ENCODE measurements at regions not wholly inside any gene's neighbourhood (a gene's known extent, or its start where the extent isn't known, plus 50 kb on each side); places are given as distances from the start of the nearest gene placed in this dataset.

DNA sequence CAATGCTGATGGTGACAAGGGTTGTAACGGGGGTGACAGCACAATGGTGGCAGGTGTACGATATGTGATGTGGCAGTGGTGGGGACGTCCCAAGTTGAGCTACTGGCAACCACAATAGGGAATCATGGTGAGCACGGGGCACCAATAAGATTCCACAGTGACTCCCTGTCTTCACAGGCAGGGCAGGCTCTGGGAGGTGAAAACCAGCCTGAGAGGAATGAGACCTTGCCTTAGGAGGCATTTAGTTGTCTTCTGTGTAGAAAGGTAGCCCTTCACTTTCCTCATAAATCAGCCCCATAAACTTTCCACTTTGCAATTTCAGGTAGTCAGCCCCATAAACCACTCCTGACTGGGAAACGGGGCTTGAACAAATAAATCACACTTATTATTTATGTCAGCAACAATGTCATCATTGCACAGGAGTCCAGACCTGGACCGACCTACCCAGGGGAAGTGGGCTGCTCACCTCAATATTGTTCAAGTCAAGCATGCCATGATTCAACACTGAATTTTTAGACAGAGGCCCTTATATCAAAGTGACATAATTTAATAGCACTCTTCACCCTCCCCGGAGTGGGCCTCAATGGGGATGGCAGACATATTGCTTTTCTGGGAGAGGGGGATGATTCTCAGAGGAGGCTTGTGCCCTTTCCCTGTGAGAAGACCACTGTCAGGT lies 150.8 kb downstream of the CDC5L start:
- no peak overlapping the region for H3K4me3 ChIP-seq (ENCODE audit: low read depth, low read length)
- TF ChIP-seq, protein P1, sequence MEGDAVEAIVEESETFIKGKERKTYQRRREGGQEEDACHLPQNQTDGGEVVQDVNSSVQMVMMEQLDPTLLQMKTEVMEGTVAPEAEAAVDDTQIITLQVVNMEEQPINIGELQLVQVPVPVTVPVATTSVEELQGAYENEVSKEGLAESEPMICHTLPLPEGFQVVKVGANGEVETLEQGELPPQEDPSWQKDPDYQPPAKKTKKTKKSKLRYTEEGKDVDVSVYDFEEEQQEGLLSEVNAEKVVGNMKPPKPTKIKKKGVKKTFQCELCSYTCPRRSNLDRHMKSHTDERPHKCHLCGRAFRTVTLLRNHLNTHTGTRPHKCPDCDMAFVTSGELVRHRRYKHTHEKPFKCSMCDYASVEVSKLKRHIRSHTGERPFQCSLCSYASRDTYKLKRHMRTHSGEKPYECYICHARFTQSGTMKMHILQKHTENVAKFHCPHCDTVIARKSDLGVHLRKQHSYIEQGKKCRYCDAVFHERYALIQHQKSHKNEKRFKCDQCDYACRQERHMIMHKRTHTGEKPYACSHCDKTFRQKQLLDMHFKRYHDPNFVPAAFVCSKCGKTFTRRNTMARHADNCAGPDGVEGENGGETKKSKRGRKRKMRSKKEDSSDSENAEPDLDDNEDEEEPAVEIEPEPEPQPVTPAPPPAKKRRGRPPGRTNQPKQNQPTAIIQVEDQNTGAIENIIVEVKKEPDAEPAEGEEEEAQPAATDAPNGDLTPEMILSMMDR (conservative IDR thresholded peaks at IDR 0.05; ENCODE audit: low read depth, low read length): no peak
- DNase-seq (ENCODE audit: low read depth): no peak

DNA sequence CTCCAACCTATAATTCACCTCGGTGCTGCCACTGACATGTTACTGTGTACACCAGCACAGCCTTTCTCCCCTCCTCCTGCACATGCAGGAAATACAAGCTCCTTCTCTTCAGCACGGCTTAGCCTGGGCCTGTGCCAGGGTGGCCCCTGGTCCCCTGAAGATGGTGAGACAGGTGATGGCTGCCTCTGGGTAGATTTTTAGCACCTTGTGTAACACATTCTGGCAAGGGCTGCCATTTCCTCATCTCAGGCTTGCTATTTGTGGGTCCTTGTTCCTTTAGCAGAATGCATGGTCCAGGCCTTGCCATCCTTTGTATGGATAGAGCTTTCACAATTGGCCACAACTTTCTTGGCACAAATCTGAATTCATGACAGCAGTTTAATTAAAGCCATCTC lies 151.3 kb downstream of the CDC5L start:
- DNase-seq (ENCODE audit: low read depth): no peak

DNA sequence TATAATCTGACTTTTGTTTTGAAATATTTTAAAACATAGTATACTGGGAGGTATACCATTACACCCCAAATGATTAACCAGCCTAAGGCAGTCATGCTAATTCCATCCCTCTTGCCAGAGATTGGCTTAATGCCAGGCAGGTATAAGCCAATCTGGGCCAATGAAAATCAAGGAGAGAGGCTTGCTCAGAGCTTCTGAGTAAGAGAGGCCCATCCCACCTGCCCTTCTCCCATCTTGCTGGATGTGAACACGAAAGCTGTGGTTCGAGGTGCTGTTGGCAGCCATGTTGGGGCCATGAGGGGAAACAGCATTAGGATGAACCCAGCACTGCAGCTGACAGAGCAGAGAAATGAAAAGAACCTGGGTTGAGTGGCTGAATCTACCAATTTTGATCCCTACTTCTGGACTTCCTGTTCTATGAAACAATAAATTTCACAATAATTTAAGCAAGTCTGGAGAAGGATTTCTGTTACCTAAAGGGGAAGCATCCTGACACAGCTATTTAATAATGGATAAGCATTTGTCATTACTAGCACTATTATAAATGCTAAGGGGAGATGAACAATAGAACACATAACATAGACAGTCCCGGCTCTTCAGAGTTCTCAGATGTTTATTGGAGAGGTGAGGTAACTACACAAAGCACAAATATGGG lies 152.3 kb downstream of the CDC5L start:
- TF ChIP-seq, protein P1 (conservative IDR thresholded peaks at IDR 0.05; ENCODE audit: low read depth, low read length): no peak
- no peak overlapping the region for H3K4me3 ChIP-seq (ENCODE audit: low read depth, low read length)
- no peak for DNase-seq (ENCODE audit: low read depth)

More for the DNA sequence above, 151.3 kb downstream of the CDC5L start:
- TF ChIP-seq, protein P1 (conservative IDR thresholded peaks at IDR 0.05; ENCODE audit: low read depth, low read length): no peak
- H3K4me3 ChIP-seq (ENCODE audit: low read depth, low read length): no peak overlapping the region

DNA sequence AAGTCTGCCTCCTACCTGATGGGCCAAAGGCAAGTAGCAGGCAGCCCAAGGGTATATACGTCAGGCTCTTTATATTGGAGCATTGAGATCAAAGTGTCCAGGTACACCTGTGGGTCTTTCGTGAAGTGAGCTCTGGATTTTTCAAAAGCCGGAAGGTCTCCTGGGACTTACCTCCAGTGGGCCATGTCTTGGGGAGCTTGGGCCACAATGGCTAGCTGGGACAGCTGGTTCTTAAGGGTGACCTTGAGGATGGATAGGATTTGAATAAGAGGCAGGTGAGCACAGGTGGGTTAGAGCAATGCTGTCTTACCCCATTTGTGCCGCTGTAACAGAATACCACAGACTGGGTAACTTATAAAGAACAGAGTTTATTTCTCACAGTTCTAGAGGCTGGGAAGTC lies 153.4 kb downstream of the CDC5L start:
- DNase-seq (ENCODE audit: low read depth): no peak
- H3K4me3 ChIP-seq (ENCODE audit: low read depth, low read length): no peak overlapping the region
- TF ChIP-seq, protein P1 (conservative IDR thresholded peaks at IDR 0.05; ENCODE audit: low read depth, low read length): no peak

DNA sequence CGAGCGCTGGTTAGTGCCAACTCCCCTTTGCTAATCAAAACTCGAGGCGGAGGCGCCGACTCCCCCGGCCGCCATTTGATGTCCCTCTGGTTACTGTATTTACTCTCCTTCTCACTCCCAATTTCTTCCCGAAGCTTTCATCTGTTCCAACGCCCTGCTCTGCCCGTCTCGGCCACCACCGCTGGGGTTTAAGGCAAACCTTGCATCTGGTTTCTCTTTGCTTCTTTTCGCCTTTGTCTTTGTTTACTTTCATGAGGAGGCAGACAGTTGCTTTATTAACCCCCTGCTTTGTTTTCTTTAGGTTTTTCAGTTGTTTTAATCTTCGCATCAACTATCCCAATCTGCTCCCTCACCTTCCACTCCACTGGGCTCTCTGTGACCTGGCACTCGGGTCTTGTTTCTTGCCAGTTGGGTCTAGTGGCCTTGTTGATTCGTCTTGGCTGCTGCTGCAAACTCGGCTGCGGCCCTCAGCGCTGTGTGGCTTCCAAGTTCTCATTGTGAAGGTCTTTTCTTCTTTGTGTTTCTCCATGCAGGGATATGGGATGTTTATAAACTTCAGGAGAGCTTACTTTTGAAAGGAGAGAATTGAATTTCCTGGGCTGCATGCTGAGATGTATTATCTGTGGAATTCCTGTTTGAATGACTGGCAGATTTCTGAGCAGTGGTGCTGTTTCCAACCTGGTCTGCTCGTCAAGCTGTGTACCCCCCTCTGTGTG lies 155.1 kb downstream of the CDC5L start:
- DNase-seq (ENCODE audit: low read depth): peak; percentile 45
- H3K4me3 ChIP-seq (ENCODE audit: low read depth, low read length): peak overlapping the region; percentile 47
- TF ChIP-seq, protein P1 (conservative IDR thresholded peaks at IDR 0.05; ENCODE audit: low read depth, low read length): no peak

DNA sequence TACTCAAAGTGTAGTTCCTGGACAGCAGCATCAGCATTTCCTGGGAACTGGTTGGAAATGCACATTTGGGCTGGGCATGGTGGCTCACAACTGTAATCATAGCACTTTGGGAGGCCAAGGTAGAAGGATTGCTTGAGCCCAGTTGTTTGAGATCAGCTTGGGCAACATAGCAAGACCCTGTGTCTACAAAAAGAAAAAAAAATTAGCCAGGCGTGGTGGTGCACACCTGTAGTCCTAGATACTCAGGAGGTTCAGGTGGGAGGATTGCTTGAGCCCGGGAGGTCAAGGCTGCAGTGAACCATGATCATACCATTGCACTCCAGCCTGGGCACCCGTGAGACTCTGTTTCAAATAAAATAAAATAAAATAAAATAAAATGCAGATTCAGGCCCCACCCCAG lies 156.2 kb downstream of the CDC5L start:
- DNase-seq (ENCODE audit: low read depth): no peak
- TF ChIP-seq, protein P1 (conservative IDR thresholded peaks at IDR 0.05; ENCODE audit: low read depth, low read length): no peak
- no peak overlapping the region for H3K4me3 ChIP-seq (ENCODE audit: low read depth, low read length)

All from choroid plexus epithelial cell (primary cell).